ENCODE measurements at regions not wholly inside any gene's neighbourhood (a gene's known extent, or its start where the extent isn't known, plus 50 kb on each side); places are given as distances from the start of the nearest gene placed in this dataset.
"Not testable (repeated sequence)": the region's sequence is repeated elsewhere in the genome, so short reads cannot be mapped to it uniquely, and the experiment has no call there.

- H3K4me1 ChIP-seq (ENCODE audit: low read depth, poor library complexity, severe bottlenecking); H3K4me2 ChIP-seq; H4K20me1 ChIP-seq (ENCODE audit: insufficient read depth); H3K79me2 ChIP-seq (ENCODE audit: insufficient read depth, low read depth); H2AFZ ChIP-seq (ENCODE audit: low read depth); H3K9ac ChIP-seq; H3K36me3 ChIP-seq (ENCODE audit: insufficient read depth); H3K27ac ChIP-seq; H3K27me3 ChIP-seq (ENCODE audit: insufficient read depth, low read depth); H3K4me3 ChIP-seq (IDR thresholded peaks at IDR 0.05; ENCODE audit: insufficient read depth, low read depth, low read length): not testable (repeated sequence)
Observed at GRCh38 chr4:118631321-118632050, 53.7 kb upstream of the METTL14 start.

- not testable (repeated sequence) for H3K9ac ChIP-seq; H4K20me1 ChIP-seq (ENCODE audit: insufficient read depth); H2AFZ ChIP-seq (ENCODE audit: low read depth); H3K4me3 ChIP-seq (IDR thresholded peaks at IDR 0.05; ENCODE audit: insufficient read depth, low read depth, low read length); H3K4me2 ChIP-seq; H3K79me2 ChIP-seq (ENCODE audit: insufficient read depth, low read depth); H3K4me1 ChIP-seq (ENCODE audit: low read depth, poor library complexity, severe bottlenecking); H3K27ac ChIP-seq; H3K27me3 ChIP-seq (ENCODE audit: insufficient read depth, low read depth); H3K36me3 ChIP-seq (ENCODE audit: insufficient read depth)
Observed at GRCh38 chr4:118633476-118633875, 51.7 kb upstream of the METTL14 start.

- H4K20me1 ChIP-seq (ENCODE audit: insufficient read depth); H3K27me3 ChIP-seq (ENCODE audit: insufficient read depth, low read depth); H2AFZ ChIP-seq (ENCODE audit: low read depth); H3K4me3 ChIP-seq (IDR thresholded peaks at IDR 0.05; ENCODE audit: insufficient read depth, low read depth, low read length); H3K36me3 ChIP-seq (ENCODE audit: insufficient read depth); H3K4me1 ChIP-seq (ENCODE audit: low read depth, poor library complexity, severe bottlenecking); H3K4me2 ChIP-seq; H3K9ac ChIP-seq; H3K27ac ChIP-seq; H3K79me2 ChIP-seq (ENCODE audit: insufficient read depth, low read depth): not testable (repeated sequence)
Observed at GRCh38 chr4:118634126-118634875, 50.9 kb upstream of the METTL14 start.
